Activated B cell treated with CpG ODN at 0.5 μM for 24 hours (primary cell): ENCODE measurements at regions not wholly inside any gene's neighbourhood (a gene's known extent, or its start where the extent isn't known, plus 50 kb on each side); places are given as distances from the start of the nearest gene placed in this dataset.

ENCODE experiments used
- ATAC-seq: fragments of 200-7000 bp; cut with Tn5 transposase; one replicate; pipeline ENCODE4 v1.10.0; 2021; ENCODE audit warnings: low read depth, mild to moderate bottlenecking, moderate library complexity
- CTCF ChIA-PET: fragments of 350-600 bp; sonication (Branson Sonifier 250); formaldehyde crosslinking; loops from one replicate; lab custom pipeline; 2021; ENCODE audit warnings: antibody characterized with exemption; lab: Charles Lee
- POLR2A ChIA-PET: fragments of 350-600 bp; sonication (Branson Sonifier 250); formaldehyde crosslinking; loops from one replicate; lab custom pipeline; 2021; ENCODE audit warnings: antibody characterized with exemption; lab: Charles Lee
- DNase-seq: peaks from one replicate; pipeline ENCODE4 v3.0.0; 2022
- H3K27ac Mint-ChIP-seq: one replicate; pipeline ENCODE4 v1.8.0; 2020; ENCODE audit warnings: mixed read lengths
- H3K27me3 Mint-ChIP-seq: one replicate; pipeline ENCODE4 v1.8.0; 2021; ENCODE audit warnings: mixed read lengths
- H3K36me3 Mint-ChIP-seq: one replicate; pipeline ENCODE4 v1.8.0; 2021; ENCODE audit warnings: low read depth, mixed read lengths
- H3K4me1 Mint-ChIP-seq: one replicate; pipeline ENCODE4 v1.8.0; 2021; ENCODE audit warnings: mixed read lengths
- H3K4me3 Mint-ChIP-seq: one replicate; pipeline ENCODE4 v1.8.0; 2020; ENCODE audit warnings: mild to moderate bottlenecking, mixed read lengths
- H3K9me3 Mint-ChIP-seq: one replicate; pipeline ENCODE4 v1.8.0; 2020; ENCODE audit warnings: mixed read lengths
- CTCF ChIP-seq: fragments of 200-600 bp; IDR thresholded peaks from one replicate; pipeline ENCODE4 v1.8.0; 2022; ENCODE audit warnings: antibody characterized with exemption, mild to moderate bottlenecking
- intact Hi-C: fragments of 100-400 bp; cut with micrococcal nuclease; formaldehyde crosslinking; loops from one replicate; pipeline ENCODE4 v1.15.1; 2024

DNA sequence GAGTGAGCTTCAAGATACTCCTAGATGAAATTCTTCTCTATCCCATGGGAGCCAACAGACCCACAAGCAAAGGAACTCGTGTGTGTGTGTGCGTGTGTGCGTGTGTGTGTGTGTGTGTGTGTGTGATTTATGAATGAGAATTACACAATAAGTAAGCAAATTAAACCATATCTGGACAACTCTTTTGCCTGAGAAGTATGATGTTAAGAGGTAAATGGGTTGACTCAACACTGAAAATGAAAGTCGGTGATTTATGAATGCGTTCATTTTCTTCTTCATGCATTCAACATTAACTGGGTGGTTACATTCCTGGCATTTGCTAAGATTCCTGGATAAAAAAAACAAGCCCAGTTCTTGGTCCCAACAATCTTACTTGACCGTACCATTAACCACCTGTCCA is 171.3 kb upstream of the ZNF462 start:
- Mint-ChIP-seq H3K27me3 (no peaks in the 10 kb centered on the region), H3K9me3 (no peaks in the 10 kb centered on the region), H3K4me3 (no peak overlapping the region), H3K36me3 (no peaks in the 10 kb centered on the region), H3K4me1 (no peaks in the 10 kb centered on the region), H3K27ac (no peak overlapping the region)
- no peak for TF ChIP-seq CTCF
- CTCF ChIA-PET: no interaction called here
- ATAC-seq (no peak), DNase-seq (no peak)
- POLR2A ChIA-PET: no interaction called here
- intact Hi-C loops: no loop called here

- no peaks in the 10 kb centered on the region for H3K27me3 Mint-ChIP-seq
- ATAC-seq (no peak), DNase-seq (no peak)
- intact Hi-C loops: no loop called here
- ChIA-PET POLR2A (no interaction called here), CTCF (no interaction called here)
- no peak for TF ChIP-seq CTCF
- no peaks in the 10 kb centered on the region for H3K36me3 Mint-ChIP-seq
- H3K4me1 Mint-ChIP-seq: no peaks in the 10 kb centered on the region
- no peak overlapping the region for H3K4me3 Mint-ChIP-seq
- H3K9me3 Mint-ChIP-seq: no peaks in the 10 kb centered on the region
- no peak overlapping the region for H3K27ac Mint-ChIP-seq
These were observed 169.4 kb upstream of the ZNF462 start for GRCh38 chr9:106693558-106693957.

- Mint-ChIP-seq H3K27ac (no peak overlapping the region), H3K9me3 (no peaks in the 10 kb centered on the region), H3K4me1 (no peaks in the 10 kb centered on the region), H3K36me3 (no peaks in the 10 kb centered on the region), H3K4me3 (no peak overlapping the region), H3K27me3 (no peaks in the 10 kb centered on the region)
- DNase-seq (no peak), ATAC-seq (no peak)
- CTCF ChIA-PET: no interaction called here
- intact Hi-C loops: no loop called here
- no peak for TF ChIP-seq CTCF
- POLR2A ChIA-PET: no interaction called here
These were observed 166.2 kb upstream of the ZNF462 start for GRCh38 chr9:106696804-106697203.

DNA sequence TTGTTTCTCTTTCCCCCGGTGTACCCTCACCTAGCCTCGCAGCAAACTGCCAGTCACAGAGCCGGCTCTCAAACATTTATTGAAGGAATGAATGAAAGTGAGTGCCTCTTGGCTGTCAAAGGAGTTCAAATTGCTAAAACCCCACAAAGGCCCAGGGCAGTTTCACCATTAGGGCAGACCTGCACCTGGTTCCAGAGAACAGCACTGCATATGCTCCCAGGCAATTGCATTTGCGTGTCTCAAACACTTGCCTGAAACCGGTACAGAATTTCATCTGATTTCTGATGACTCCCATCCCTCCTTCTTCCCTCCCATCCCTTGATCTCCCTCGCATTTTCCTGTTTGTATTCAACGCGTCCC is 165.6 kb upstream of the ZNF462 start:
- Mint-ChIP-seq H3K4me3 (no peak overlapping the region), H3K9me3 (no peaks in the 10 kb centered on the region), H3K4me1 (no peaks in the 10 kb centered on the region), H3K27me3 (no peaks in the 10 kb centered on the region), H3K36me3 (no peaks in the 10 kb centered on the region), H3K27ac (no peak overlapping the region)
- intact Hi-C loops: no loop called here
- CTCF ChIA-PET: no interaction called here
- no peak for DNase-seq
- TF ChIP-seq CTCF: no peak
- POLR2A ChIA-PET: no interaction called here
- no peak for ATAC-seq

DNA sequence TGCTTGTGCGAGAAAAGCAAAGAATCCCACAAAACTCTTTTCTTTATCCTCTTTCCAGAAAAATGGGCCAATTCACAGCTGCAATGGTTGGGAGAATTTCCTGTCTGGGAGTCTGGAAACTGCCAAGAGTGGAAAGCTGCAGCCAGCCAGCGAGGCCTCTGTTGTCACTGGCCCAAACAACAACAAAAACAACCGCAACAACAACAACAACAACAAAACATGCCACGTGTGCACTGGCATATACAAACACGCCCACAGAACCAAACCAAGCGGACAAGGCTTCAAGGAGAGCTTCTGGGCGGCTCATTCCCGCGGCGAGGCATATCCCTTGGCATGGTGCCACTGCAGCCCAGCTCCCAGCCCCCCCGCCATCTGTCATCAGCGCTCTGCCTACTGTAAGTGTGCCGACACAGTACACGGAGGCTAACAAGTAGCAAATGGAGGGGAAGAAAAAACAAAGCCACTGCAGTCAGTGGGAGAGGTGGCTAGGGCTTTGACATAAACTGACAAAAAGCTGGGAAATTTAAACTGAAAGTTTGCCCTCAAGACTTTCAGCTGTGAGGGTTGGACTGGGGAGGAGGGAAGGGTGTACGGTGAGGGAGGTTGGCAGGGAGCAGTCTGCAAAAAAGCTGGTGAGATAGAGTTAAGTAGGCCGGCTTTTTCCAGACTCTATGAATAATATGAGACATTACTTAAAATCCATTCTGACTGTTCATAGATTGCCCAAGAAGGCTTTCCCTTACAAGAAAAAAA is 165.0 kb upstream of the ZNF462 start:
- no peaks in the 10 kb centered on the region for H3K36me3 Mint-ChIP-seq
- H3K4me1 Mint-ChIP-seq: no peaks in the 10 kb centered on the region

More for the DNA sequence above, 165.0 kb upstream of the ZNF462 start:
- Mint-ChIP-seq H3K27ac (no peak overlapping the region), H3K9me3 (no peaks in the 10 kb centered on the region), H3K4me3 (no peak overlapping the region), H3K27me3 (no peaks in the 10 kb centered on the region)
- ATAC-seq: no peak
- intact Hi-C loops: no loop called here
- ChIA-PET CTCF (no interaction called here), POLR2A (no interaction called here)
- no peak for TF ChIP-seq CTCF
- DNase-seq: no peak
